ENCODE measurements at regions not wholly inside any gene's neighbourhood (a gene's known extent, or its start where the extent isn't known, plus 50 kb on each side); places are given as distances from the start of the nearest gene placed in this dataset.

DNA sequence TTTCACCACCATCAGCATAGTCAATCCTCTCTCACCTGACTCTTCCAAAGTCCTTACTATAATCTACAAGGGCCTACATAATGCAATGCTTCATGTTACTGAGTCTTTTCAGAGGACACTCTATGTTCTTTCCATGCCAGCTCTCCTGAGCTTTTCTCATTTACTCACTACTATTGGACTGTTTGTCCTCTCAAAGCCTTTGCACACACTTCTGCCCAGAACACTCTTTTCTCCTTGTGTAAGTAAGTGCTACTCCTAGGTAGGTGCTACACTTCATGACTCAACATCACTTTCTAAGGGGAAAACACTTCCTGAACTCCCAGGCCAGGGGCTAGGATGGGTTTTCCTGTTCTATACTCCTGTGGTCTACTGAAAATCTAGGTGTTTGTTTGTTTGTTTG, 82.5 kb upstream of the GULP1 start:
- Histone ChIP-seq H3K4me1 (ENCODE audit: control insufficient read depth, insufficient read depth, low read length) (no peaks in the 10 kb centered on the region), H3K36me3 (ENCODE audit: control insufficient read depth, insufficient read depth, low read length) (no peaks in the 10 kb centered on the region), H3K4me3 (ENCODE audit: low read length) (no peak overlapping the region), H3K27ac (ENCODE audit: low read length) (no peak overlapping the region), H3K9me3 (ENCODE audit: control insufficient read depth, low read depth, low read length) (no peaks in the 10 kb centered on the region), H3K27me3 (ENCODE audit: control insufficient read depth, insufficient read depth, low read length) (no peaks in the 10 kb centered on the region)
- DNase-seq: no peak

DNA sequence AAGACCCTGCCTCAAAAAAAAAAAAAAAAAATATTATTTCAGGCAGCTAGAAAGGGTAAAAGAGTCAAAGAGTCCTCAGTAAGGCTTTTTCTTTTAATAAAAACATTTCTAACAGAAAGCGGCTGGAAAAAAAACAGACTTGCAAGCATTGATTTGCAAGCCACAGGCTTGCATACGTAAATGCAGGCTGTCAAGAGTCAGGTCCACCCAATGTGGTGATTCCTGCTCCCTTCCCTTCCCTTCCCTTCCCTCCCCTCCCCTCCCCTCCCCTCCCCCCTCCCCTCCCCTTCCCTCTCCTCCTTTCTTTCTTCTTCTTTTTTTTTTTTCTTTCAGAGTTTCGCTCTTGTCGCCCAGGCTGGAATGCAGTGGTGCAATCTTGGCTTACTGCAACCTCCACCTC, 74.4 kb upstream of the GULP1 start:
- WGBS (ENCODE audit: insufficient coverage, low lambda C conversion rate): no CpG with 5 or more reads among the region's 4 CpGs
- H3K4me1 ChIP-seq (ENCODE audit: control insufficient read depth, insufficient read depth, low read length): no peaks in the 10 kb centered on the region
- H3K36me3 ChIP-seq (ENCODE audit: control insufficient read depth, insufficient read depth, low read length): no peaks in the 10 kb centered on the region
- DNase-seq: no peak
- H3K9me3 ChIP-seq (ENCODE audit: control insufficient read depth, low read depth, low read length): no peaks in the 10 kb centered on the region
- H3K27ac ChIP-seq (ENCODE audit: low read length): no peak overlapping the region
- no peak overlapping the region for H3K4me3 ChIP-seq (ENCODE audit: low read length)
- no peaks in the 10 kb centered on the region for H3K27me3 ChIP-seq (ENCODE audit: control insufficient read depth, insufficient read depth, low read length)

DNA sequence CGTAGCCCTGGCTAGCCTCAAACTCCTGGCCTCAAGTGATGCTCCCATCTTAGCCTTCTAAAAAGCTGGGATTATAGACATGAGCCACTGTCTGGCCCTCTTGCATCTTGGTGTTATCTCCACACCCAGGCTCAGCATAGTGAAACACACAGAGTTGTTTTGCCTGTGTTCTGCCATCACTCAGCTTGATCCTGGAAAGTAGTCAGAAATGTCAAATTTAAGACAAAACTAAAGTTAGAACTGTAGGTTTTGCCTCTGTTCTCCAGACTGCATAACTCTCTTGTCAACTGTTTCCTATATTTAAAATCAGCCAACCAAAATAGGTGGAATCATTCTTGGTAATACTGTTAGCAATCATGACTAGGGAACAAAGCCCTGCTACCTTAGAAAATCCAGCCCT, 72.1 kb upstream of the GULP1 start:
- DNase-seq: no peak
- H3K9me3 ChIP-seq (ENCODE audit: control insufficient read depth, low read depth, low read length): no peaks in the 10 kb centered on the region
- H3K36me3 ChIP-seq (ENCODE audit: control insufficient read depth, insufficient read depth, low read length): no peaks in the 10 kb centered on the region
- no peak overlapping the region for H3K4me3 ChIP-seq (ENCODE audit: low read length)
- H3K4me1 ChIP-seq (ENCODE audit: control insufficient read depth, insufficient read depth, low read length): no peaks in the 10 kb centered on the region
- H3K27me3 ChIP-seq (ENCODE audit: control insufficient read depth, insufficient read depth, low read length): no peaks in the 10 kb centered on the region
- WGBS (ENCODE audit: insufficient coverage, low lambda C conversion rate): 100% methylated on average over 1 of the region's 1 CpG
- H3K27ac ChIP-seq (ENCODE audit: low read length): no peak overlapping the region

- Histone ChIP-seq H3K4me3 (ENCODE audit: low read length) (no peak overlapping the region), H3K36me3 (ENCODE audit: control insufficient read depth, insufficient read depth, low read length) (no peaks in the 10 kb centered on the region), H3K4me1 (ENCODE audit: control insufficient read depth, insufficient read depth, low read length) (no peaks in the 10 kb centered on the region), H3K9me3 (ENCODE audit: control insufficient read depth, low read depth, low read length) (no peaks in the 10 kb centered on the region), H3K27me3 (ENCODE audit: control insufficient read depth, insufficient read depth, low read length) (no peaks in the 10 kb centered on the region), H3K27ac (ENCODE audit: low read length) (no peak overlapping the region)
- no peak for DNase-seq
- WGBS (ENCODE audit: insufficient coverage, low lambda C conversion rate): 86% methylated on average over 1 of the region's 2 CpGs
These were observed 71.1 kb upstream of the GULP1 start for GRCh38 chr2:188220535-188220934.

GRCh38 chr2:188227713-188228112, 64.0 kb upstream of the GULP1 start:
- Histone ChIP-seq H3K9me3 (ENCODE audit: control insufficient read depth, low read depth, low read length) (no peaks in the 10 kb centered on the region), H3K4me1 (ENCODE audit: control insufficient read depth, insufficient read depth, low read length) (no peaks in the 10 kb centered on the region), H3K36me3 (ENCODE audit: control insufficient read depth, insufficient read depth, low read length) (no peaks in the 10 kb centered on the region), H3K27me3 (ENCODE audit: control insufficient read depth, insufficient read depth, low read length) (no peaks in the 10 kb centered on the region), H3K27ac (ENCODE audit: low read length) (no peak overlapping the region), H3K4me3 (ENCODE audit: low read length) (no peak overlapping the region)
- WGBS (ENCODE audit: insufficient coverage, low lambda C conversion rate): no CpG with 5 or more reads among the region's 8 CpGs
- no peak for DNase-seq

DNA sequence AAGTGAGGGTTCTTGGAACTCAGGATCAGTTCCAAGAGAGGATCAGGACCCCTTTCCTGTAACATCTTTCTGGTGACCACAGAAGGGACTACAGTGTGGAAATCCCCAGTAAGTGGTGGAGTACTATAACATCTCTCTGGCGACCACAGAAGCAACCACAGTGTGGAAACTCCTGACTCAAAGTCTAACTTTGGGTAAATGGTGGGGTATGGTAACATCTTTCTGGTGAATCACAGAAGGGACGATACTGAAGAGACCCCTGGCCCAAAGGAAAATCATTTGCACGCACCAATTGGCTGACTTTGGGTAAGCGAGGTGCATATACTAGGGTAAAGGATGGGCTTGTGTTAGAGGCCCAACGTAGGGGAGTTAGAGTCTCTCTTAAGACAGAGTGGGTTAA, 56.3 kb upstream of the GULP1 start:
- Histone ChIP-seq H3K27me3 (ENCODE audit: control insufficient read depth, insufficient read depth, low read length) (no peaks in the 10 kb centered on the region), H3K36me3 (ENCODE audit: control insufficient read depth, insufficient read depth, low read length) (no peaks in the 10 kb centered on the region), H3K27ac (ENCODE audit: low read length) (no peak overlapping the region), H3K4me3 (ENCODE audit: low read length) (no peak overlapping the region), H3K4me1 (ENCODE audit: control insufficient read depth, insufficient read depth, low read length) (no peaks in the 10 kb centered on the region), H3K9me3 (ENCODE audit: control insufficient read depth, low read depth, low read length) (peaks cover 3% of the 10 kb centered on the region)
- no peak for DNase-seq
- WGBS (ENCODE audit: insufficient coverage, low lambda C conversion rate): no CpG with 5 or more reads among the region's 5 CpGs

DNA sequence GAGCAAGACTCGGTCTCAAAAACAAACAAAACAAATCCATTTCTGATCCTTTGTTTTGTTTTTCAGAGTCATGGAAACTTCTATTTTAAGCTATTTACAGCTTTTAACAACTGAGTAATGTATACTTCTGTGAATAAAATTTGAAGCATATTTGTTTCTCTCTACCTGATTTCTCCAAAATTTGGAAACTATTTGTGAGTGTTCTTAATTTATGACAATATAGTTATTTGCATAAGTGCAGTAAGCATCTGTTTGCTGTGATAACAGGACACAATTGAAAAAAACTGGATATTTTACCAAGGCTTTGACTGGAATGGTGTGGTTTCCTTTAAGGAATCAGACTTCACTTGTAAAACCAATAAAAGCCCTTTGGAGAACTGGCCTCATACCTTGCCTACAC, 53.3 kb upstream of the GULP1 start:
- Histone ChIP-seq H3K4me3 (ENCODE audit: low read length) (no peak overlapping the region), H3K36me3 (ENCODE audit: control insufficient read depth, insufficient read depth, low read length) (no peaks in the 10 kb centered on the region), H3K4me1 (ENCODE audit: control insufficient read depth, insufficient read depth, low read length) (no peaks in the 10 kb centered on the region), H3K27ac (ENCODE audit: low read length) (no peak overlapping the region), H3K9me3 (ENCODE audit: control insufficient read depth, low read depth, low read length) (peaks cover 3% of the 10 kb centered on the region), H3K27me3 (ENCODE audit: control insufficient read depth, insufficient read depth, low read length) (no peaks in the 10 kb centered on the region)
- no peak for DNase-seq
- no CpG with 5 or more reads among the region's 1 CpG for WGBS (ENCODE audit: insufficient coverage, low lambda C conversion rate)
